GM19452 (cell line): ENCODE measurements at regions not wholly inside any gene's neighbourhood (a gene's known extent, or its start where the extent isn't known, plus 50 kb on each side); places are given as distances from the start of the nearest gene placed in this dataset.
"Not testable (repeated sequence)": the region's sequence is repeated elsewhere in the genome, so short reads cannot be mapped to it uniquely, and the experiment has no call there.

Experiments
- ATAC-seq: cut with Tn5 transposase; IDR thresholded peaks from one replicate; pipeline ENCODE4 v1.9.1; 2021; ENCODE audit not compliant: unreplicated experiment

DNA sequence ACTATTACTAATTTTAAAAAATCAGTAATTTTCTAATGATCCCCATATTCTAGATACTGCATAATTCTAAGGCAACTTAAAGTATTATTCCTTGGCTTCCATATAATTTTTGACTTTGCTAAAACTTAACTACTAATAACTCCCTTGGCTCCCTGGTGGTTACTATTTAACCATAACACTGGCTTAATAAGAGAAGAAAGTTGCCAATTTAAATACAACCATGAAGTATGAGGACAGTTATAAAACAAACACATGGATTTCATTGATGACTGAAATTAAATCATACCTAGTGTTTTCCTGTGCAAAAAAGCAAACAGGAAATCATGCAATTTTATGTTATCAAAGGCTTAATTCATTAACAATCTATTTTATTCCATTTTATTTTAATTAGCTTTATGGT is 1073.9 kb downstream of the GRM8 start:
- ATAC-seq: no peak

DNA sequence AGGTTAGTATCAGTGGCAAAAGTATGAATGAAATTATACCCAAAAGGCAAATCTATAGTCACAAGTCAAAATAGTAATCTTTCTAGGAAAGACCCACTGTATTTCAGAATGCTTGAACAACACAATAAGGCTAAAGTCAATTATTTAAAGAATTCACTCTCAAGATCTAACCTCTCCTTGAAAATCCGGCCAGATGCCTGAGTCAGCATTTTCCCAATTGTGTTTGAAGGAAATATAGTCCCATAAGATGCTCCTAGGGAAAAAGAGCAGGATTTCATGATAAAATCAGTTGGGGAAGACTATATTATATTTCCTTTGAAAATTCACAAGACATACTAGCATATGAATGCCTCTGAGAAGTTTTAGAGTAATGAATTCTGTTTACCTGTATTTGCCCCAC is 1075.0 kb downstream of the GRM8 start:
- ATAC-seq: no peak

DNA sequence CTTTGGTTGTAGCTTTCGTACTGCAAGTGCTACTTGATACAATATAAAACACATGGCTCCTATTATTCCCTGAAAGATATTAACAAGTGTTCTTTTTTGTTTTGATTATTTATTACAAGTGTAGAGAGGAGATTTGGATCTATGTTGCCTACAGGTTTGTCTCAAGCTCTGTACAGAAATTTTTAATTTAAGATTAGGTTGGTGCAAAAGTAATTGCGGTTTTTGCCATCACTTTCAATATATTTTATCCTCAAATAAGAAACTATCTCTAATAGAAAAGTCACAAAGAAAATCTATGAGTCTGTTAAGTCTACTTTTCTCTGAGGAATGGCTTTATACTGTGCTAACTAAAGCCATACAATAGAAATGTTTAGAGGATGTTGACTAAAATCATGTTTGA is 1086.1 kb downstream of the GRM8 start:
- no peak for ATAC-seq

DNA sequence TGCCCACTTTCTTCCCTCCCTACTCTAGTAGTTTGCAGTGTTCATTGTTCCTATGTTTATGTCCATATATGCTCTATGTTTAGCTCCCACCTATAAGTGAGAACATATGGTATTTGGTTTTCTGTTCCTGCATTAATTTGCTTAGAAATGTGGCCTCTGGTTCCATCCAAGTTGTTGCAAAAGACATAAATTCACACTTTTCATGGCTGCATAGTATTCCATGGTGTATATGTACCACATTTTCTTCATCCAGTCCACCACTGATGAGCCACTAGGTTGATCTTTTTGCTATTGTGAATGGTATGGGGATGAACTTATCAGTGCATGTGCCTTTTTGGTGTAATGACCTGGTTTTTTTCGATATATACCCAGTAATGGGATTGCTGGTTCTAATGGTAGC is 1089.1 kb downstream of the GRM8 start:
- ATAC-seq: no peak

DNA sequence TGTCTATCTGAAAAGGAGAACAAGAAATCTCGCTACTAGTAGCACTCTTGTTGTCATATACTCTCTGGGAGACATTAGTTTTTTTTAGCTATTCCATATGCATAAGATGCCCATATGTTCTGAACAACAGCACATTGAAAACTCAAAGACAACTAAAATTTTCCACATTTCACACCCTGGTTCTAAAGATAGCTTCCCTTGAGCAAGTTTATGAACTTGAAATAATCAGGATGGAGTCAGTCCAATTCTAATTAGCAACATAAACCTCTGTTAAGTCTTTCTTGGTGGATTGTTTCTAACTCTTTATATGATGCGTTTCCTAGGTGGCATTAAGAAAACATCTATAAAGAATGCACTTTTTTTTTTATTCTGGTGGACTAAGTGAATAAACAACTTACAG is 1095.3 kb downstream of the GRM8 start:
- ATAC-seq: no peak

DNA sequence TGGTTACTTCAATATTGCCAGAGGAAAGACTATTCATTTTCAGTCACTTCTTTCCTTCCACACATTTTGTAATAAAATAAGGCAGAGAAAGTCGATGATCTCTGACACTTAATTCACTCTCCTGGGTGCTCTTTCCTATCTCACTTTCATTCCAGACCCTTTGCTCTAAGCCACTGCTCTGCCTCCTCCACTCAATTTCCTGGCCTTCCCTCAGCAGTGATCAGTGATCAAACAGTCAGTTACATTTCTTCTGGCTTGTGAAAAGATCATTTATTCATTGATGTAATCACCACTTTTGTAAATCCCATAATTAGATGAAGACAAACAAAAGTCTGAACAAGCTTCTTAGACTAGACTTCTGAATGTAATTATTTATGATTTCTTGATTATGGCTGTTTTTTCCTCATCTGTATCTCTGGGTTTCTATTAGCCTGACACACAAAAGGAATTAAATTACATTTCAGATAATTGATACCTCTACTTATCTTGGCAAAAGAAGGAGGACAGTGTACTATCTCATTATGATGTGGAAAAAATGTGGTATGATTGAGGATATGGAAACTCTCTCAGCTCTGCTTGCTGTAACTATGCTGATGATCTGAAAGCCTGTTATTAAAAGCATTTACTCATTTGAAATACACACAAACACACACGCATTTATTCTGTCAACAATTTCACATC is 1102.3 kb downstream of the GRM8 start:
- ATAC-seq: no peak

DNA sequence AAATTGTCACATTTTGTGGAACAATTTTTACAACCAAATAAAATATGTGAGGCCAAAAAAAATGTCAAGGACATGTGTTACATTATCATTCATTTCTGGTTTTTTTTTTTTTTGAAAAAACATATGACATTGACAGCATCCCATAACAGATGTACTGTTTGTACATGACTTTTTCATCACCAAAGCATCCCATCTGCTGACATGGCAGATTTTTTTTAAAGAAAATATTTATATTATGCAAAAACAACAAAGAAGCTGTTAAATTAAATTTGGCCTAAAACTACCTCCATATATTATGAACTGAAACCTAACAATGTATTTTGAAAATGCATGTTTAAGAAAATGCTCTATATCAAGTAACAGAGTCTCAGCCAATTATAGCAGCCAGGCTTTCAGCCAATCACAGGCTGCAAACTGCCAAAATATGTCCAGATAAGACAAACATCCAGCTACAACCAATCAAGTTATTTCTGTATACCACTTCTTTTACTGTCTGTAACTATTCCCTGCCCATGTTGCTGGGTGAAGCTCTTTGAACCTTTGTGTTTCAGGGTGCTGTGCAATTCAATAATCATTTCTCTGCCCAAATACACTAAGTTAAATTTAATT is 1111.8 kb downstream of the GRM8 start:
- no peak for ATAC-seq

DNA sequence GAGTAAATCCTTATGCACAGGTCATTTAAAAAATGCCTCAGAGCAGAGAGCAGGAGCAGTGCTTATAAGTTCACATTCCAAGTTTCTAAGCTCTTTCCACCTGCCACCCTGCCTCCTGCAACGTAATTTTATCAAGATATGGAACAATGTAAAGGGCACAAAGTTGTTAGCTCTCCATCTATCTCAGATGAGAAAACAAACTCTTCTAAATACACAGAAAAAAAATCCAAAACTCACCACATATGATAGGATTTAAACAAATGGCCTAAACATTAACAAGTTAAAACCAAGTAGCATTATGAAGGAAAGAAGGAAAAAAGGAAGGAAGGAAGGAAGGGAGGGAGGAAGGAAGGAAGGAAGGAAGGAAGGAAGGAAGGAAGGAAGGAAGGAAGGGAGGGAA is 1132.8 kb downstream of the GRM8 start:
- no peak for ATAC-seq

DNA sequence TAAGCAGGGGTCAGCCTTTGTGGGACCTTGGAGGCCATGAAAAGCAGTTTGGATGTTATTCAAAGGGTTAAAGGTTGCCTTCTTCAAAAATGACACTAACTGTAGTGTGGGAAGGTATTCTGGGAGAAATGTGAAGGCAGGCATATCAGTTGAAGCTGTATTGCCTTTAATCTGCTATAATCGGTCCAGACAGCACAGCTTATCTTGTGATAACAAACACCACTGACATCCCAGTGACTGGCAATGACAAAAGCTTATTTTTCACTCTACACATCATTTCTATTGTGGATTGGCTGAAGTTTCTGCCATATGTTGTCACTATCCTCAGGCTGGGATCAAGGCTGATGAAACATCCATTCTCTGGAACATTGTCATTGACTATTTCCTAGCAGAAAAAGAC is 1149.2 kb downstream of the GRM8 start:
- ATAC-seq: no peak

DNA sequence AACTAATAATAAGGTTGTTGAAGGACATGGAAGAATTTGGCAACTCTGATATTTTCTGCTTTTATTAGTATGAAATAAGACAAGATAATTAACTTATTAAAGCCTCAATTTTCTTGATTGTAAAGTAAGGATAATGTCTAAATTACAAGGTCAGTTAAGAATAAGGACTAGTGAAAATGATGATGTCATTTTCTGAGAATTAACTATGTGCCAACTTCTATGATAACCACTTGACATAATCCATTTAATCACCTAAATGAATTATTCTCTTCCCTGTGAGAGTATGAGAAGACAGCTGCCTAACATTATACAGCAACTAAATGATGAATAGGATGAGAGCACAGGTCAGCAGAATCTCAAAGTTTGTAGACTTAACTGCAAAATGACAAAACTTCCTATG is 1153.4 kb upstream of the POT1 start:
- ATAC-seq: no peak

DNA sequence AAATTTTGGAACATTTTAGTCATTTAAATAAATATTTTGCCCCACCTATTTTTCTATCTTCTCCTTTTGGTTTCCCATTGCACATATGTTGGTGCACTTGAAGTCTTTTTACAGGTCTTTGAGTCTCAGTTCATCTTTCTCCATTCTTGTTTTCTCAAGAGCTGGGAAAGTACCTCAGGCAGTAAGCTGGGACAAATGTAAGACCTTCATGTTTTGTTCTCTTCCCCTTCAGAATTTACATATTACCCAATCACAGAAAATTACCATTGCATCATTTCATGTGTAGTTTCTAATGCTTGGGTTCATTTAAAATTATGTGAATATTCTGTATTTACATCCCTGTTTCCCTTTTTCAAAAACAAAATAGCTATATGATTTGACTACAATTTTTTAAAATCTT is 1150.0 kb upstream of the POT1 start:
- ATAC-seq: no peak

DNA sequence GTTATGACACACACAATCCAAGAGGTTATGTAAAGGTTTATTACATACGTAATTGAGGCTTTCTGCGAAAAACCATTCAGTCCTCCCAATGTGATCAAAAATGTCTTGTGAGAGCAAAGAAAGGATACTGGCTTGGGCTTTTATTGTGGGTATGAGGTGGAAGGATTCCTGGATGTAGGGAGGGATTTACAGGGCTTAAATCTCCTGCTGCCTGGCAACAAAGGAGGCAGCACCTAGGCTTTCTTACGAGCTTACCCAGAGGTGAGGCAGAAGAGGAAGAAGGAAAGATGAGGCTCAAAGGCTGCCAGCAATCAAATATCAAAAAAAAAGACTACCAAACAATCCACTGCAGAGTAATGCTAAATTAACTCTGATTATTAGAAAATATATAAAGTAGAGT is 1149.5 kb upstream of the POT1 start:
- no peak for ATAC-seq

DNA sequence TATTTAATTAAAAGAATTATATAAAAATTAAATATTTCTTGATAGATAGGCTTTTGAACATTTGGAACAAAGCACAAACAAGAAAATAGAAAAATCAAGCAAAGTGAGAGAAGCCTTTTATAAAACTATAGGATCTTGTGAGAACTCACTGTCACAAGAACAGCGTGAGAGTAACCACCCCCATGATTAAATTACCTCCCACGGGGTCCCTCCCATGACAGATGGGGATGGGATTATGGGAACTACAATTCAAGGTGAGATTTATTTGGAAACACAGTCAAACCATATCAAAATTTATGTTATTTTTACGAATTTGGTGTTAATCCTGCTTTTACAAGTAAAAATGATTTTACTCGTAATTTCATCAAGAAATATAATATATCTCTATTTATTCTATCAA is 1136.1 kb upstream of the POT1 start:
- no peak for ATAC-seq

DNA sequence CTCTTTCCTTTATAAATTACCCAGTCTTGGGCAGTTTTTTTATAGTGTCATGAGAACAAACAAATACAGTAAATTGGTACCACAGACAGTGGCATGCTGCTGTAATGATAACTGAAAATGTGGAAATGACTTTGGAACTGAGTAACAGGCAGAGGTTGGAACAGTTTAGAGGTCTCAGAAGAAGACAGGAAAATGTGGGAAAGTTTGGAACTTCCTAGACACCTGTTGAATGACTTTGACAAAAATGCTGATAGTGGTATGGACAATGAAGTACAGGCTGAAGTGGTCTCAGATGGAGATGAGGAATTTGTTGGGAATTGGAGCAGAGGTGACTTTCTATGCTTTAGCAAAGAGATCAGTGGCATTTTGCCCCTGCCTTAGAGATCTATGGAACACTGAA is 1128.4 kb upstream of the POT1 start:
- ATAC-seq: no peak

DNA sequence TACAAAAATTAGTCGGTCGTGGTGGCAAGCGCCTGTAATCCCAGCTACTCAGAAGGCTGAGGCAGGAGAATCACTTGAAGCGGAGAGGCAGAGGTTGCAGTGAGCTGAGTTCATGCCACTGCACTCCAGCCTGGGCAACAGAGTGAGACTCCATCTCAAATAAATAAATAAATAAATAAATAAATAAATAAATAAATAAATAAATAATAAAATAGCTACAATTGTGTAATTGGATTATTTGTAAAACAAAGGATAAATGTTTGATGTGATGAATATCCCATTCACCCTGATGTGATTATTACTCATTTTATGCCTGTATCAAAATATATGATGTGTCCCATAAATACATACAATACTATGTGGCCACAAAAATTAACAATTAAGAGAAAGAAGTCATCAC is 1127.0 kb upstream of the POT1 start:
- not testable (repeated sequence) for ATAC-seq

DNA sequence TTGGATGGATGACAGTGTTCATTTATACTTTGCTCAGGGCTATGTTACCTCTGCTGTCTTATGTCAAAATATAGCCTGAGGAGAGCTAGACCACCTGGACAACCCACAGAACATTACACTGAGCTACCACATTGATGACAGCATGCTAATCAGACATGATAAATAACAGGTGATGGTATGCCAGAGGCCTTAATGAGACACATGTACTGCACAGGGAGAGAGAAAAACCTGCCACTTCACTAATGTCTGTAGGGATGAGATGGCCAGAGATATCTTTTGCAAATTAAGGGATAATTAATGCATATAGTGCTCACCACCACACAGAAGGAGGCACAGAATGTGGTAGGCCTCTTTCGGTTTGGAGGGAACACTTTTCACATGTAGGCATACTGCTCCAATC is 1122.6 kb upstream of the POT1 start:
- ATAC-seq: no peak

DNA sequence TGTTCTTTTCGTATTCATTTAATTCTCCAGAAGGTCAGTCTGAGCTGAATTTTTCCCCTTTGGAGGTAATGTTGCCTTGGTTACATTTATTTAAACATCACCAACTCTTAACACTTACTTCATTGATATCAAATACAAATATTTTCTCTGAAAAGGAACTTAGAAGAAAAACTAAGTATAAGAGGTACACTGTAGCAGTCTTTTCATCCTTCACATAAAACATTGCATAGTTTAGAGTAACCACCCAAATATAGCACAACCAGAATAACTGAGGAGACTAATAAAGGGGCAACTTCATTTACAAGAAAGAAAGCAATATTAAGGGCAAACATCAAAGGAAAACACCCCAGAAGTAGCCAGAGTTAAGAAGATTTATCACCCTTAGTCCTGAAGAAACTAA is 1115.0 kb upstream of the POT1 start:
- ATAC-seq: no peak

DNA sequence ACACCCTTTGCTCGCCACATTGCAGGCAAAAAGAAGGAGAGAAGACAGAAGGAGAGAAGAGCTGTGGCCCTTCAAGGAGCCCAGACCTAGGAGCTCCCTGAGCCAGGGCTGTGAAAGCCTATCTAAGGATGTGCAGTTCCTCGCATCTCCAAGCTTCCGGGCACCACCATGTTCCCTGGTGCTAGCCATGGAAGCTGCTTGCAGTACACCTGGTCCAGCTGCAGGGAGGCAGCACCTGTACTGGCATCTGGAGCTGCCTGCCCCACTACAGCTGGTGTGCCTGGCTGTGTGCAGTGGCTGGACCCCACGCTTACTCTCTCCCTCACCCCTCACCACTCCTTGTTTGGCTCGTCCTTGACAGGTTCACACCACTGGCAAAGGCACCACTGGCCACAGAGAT is 1111.8 kb upstream of the POT1 start:
- ATAC-seq: no peak

DNA sequence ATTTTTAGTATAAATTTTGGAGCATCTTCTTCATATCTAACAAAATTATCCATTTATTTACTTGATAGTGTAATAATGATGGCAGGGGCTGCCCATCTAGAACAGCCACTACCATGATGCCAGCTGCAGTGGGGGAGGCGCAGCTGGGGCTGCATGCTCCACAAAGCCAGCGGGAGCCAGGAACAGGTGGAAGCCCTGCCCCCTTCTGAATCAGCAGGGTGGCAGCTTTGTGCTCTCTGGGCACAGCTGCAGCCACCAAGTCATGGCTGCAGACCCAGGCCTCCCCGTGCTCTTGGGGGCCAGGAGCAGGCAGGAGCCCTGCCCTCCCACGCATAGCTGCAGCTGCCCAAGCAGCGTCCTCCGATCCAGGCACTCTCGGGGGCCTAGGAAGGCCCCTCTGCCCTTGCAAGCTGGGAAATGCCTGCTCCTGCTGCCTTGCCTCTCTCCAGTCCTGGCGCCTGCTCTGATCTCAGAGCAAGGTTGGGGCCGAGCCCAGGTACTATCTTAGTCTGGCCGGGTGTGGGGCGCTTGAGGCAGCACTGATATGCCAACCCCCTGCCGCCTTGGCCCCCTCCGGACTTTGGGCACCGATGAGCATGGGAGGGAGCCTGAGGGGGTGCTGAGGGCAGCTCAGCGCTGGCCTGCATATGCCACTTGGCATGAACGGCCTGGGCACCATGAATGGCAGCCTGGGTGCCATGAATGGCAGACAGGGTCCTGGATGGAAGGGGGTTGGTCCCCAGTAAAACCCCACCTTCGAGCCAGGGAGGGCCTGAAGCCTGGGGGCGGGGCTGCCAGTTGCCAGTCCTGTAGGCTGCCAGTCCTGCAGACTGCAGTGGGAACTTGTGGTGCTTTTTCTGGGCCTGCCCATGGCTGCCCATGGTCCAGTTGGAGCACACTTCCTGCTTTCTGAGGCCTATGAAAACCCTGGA is 1110.8 kb upstream of the POT1 start:
- no peak for ATAC-seq

DNA sequence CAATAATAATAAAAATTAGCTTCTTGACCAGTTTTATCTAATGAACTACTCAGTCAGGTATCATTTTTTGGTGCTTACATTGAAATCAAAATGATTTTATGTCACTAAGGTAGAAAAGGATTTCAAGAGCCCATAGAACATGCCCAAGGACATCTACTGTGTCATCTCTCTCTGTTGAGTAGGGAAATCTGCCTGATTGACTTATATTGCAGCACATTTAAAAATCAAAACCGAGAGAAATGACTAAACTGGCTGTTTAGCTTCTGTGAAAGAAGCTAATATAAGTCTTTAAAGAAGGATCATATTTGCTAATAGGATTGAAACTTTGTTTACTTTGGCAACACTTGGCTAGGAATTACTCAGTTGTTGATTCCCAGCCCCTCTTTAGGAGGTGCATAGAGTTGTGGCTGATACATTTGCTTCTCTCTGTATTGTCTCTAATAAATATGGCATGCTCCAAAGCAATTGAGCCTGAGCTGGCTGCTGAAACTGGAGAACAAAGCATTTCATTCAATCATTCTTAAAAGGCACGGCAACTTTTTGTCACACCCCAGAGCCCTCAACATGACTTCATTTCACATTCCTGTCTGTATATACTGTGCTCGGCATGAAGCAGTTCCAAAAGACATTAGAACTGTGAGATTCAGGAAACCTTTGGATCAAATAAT is 1096.9 kb upstream of the POT1 start:
- ATAC-seq: no peak

DNA sequence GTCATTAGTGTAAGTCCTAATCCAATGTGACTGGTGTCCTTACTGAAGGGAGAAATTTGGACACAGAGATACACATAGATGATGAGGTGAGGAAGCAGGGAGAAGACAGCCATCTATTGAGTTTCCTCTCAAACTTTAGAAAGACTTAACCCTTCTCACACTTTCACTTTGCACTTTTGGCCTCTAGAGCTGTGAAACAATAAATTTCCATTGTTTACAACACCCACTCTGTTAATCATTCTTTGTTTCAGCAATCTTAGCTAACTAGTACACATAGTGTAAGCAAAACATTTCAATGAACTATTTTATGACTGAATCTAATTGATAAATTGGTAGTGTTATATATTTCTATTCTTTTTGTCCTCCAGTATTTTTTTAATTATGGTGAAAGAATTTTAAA is 1092.8 kb upstream of the POT1 start:
- ATAC-seq: no peak

DNA sequence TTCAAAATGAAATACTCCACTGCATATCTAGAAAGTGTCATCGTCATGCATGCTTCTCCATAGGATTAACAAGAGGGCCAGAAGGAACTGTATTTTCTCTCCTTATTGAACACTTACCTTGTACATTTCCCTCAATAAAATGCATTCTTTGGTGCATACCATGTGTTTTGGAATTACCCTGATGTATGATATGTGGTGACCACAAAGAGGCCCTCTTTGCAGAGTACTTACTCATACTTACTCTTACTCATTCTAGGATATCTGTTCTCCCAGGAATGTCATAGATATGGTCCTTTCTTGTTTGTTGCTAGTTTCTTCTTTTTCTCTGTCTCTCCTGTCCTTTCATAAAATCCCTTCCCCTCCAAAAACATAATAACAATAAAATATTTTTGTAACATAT is 1087.1 kb upstream of the POT1 start:
- no peak for ATAC-seq
